A673 (cell line): ENCODE measurements at regions not wholly inside any gene's neighbourhood (a gene's known extent, or its start where the extent isn't known, plus 50 kb on each side); places are given as distances from the start of the nearest gene placed in this dataset.

Experiments used
- BruUV-seq: library from RNA; stranded (reverse); fragments of 400-500 nt; replicated peaks from 2 replicates; lab custom pipeline; 2021; lab: Mats Ljungman, UMichigan
- CTCF ChIA-PET: fragments of 300-600 bp; sonication (Branson Sonifier 250); formaldehyde crosslinking; loops from one replicate; lab custom pipeline; 2022; ENCODE audit warnings: antibody characterized with exemption; lab: Charles Lee
- POLR2A ChIA-PET: fragments of 300-600 bp; sonication (Branson Sonifier 250); formaldehyde crosslinking; loops from one replicate; lab custom pipeline; 2022; ENCODE audit warnings: antibody characterized with exemption; ENCODE audit not compliant: low non-redundant PET; lab: Charles Lee
- DNase-seq: peaks from one replicate; pipeline ENCODE4 v3.0.0-alpha.2; 2015; ENCODE audit warnings: low spot score
- H3K27ac ChIP-seq: fragments of 200-600 bp; sonication (generic); 2 replicates; pipeline ENCODE4 v1.5.1; 2016; ENCODE audit warnings: mixed run types, low read depth, mild to moderate bottlenecking, mixed read lengths, antibody characterized with exemption, low read length; ENCODE audit not compliant: poor library complexity, severe bottlenecking
- H3K27me3 ChIP-seq: fragments of 200-600 bp; sonication (generic); replicated peaks from 2 replicates; pipeline ENCODE4 v1.6.1; 2017; ENCODE audit warnings: mixed run types, low read depth, mild to moderate bottlenecking, mixed read lengths, antibody characterized with exemption, low read length; ENCODE audit not compliant: insufficient read depth, poor library complexity
- H3K36me3 ChIP-seq: fragments of 200-600 bp; sonication (generic); 2 replicates; pipeline ENCODE4 v1.6.1; 2016; ENCODE audit warnings: mixed run types, mild to moderate bottlenecking, mixed read lengths, antibody characterized with exemption, low read length; ENCODE audit not compliant: insufficient read depth, poor library complexity, severe bottlenecking
- H3K4me1 ChIP-seq: fragments of 200-600 bp; sonication (generic); 2 replicates; pipeline ENCODE4 v1.6.1; 2017; ENCODE audit warnings: mixed run types, mild to moderate bottlenecking, mixed read lengths, antibody characterized with exemption, low read length; ENCODE audit not compliant: insufficient read depth, poor library complexity, severe bottlenecking
- H3K4me3 ChIP-seq: fragments of 200-600 bp; sonication (generic); 2 replicates; pipeline ENCODE4 v1.5.1; 2016; ENCODE audit warnings: low read depth, mixed run types, mild to moderate bottlenecking, mixed read lengths, low read length; ENCODE audit not compliant: poor library complexity, severe bottlenecking
- H3K9me3 ChIP-seq: fragments of 200-600 bp; sonication (generic); 2 replicates; pipeline ENCODE4 v1.6.1; 2016; ENCODE audit warnings: mixed run types, low read depth, mild to moderate bottlenecking, mixed read lengths, antibody characterized with exemption, low read length; ENCODE audit not compliant: poor library complexity, severe bottlenecking
- EZH2 ChIP-seq: fragments of 200-600 bp; sonication (generic); IDR thresholded peaks from 2 replicates; pipeline ENCODE4 v1.6.1; 2017; ENCODE audit warnings: borderline replicate concordance, low read depth, mild to moderate bottlenecking, mixed read lengths, antibody characterized with exemption, low read length; ENCODE audit not compliant: poor library complexity, severe bottlenecking
- intact Hi-C: fragments of 100-400 bp; cut with micrococcal nuclease; formaldehyde crosslinking; loops from one replicate; pipeline ENCODE4 v1.10.0; 2022; ENCODE audit not compliant: unreplicated experiment
- TF ChIP-seq, protein P1 (sequence below): fragments of 300-800, 200-600 bp; sonication (generic); conservative IDR thresholded peaks from 2 replicates; pipeline ENCODE4 v1.5.1; 2017; ENCODE audit warnings: low read depth, mild to moderate bottlenecking, antibody characterized with exemption, low read length, moderate library complexity, mixed read lengths

DNA sequence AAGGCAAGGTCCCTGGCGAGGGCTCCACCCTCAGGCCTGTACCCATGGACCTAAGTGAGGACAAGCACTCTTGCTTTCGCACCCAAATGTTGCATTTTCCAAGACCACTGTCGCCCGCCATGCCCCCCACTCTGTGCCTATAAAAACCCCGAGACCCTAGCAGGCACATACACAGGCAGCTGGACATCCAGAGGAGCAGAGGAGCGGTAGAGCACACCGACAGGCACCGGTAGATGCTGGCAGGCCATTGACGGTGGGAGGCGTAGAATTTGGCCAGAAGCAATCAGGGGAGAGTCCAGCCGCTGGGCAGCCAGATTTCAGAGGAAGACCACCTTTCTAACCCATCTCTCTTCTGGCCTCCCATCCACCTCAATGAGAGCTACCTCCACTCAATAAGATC lies 715.2 kb upstream of the AADAT start:
- no TSS peak for BruUV-seq

DNA sequence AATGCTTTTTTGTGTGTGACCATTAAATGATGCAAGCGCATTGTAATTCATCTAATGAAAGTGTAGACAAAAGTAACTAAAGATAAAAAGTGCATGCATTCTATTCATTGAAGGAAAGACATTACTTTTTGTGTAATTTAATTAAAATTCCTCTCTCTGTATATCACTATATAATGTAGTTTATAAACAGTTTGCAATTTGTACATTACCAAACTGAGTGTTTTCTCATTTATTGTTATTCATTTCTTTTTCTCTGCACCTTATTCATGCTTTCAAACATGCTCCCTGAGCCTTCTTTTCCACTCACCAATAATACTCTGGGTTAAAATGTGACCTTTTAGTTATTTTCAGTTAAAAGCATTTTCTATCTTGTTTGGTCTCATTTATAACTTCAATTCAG lies 713.7 kb upstream of the AADAT start:
- TF ChIP-seq EZH2: no peak
- TF ChIP-seq, protein P1, sequence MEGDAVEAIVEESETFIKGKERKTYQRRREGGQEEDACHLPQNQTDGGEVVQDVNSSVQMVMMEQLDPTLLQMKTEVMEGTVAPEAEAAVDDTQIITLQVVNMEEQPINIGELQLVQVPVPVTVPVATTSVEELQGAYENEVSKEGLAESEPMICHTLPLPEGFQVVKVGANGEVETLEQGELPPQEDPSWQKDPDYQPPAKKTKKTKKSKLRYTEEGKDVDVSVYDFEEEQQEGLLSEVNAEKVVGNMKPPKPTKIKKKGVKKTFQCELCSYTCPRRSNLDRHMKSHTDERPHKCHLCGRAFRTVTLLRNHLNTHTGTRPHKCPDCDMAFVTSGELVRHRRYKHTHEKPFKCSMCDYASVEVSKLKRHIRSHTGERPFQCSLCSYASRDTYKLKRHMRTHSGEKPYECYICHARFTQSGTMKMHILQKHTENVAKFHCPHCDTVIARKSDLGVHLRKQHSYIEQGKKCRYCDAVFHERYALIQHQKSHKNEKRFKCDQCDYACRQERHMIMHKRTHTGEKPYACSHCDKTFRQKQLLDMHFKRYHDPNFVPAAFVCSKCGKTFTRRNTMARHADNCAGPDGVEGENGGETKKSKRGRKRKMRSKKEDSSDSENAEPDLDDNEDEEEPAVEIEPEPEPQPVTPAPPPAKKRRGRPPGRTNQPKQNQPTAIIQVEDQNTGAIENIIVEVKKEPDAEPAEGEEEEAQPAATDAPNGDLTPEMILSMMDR: no peak
- Histone ChIP-seq H3K27me3 (no peaks in the 10 kb centered on the region), H3K4me1 (no peaks in the 10 kb centered on the region), H3K9me3 (no peaks in the 10 kb centered on the region), H3K36me3 (no peaks in the 10 kb centered on the region), H3K4me3 (no peak overlapping the region), H3K27ac (no peak overlapping the region)
- no TSS peak for BruUV-seq
- CTCF ChIA-PET: no interaction called here
- no peak for DNase-seq
- POLR2A ChIA-PET: no interaction called here
- intact Hi-C loops: no loop called here

More for the DNA sequence above, 715.2 kb upstream of the AADAT start:
- DNase-seq: no peak
- H3K27me3 ChIP-seq: no peaks in the 10 kb centered on the region
- no peaks in the 10 kb centered on the region for H3K9me3 ChIP-seq
- no peaks in the 10 kb centered on the region for H3K36me3 ChIP-seq
- intact Hi-C loops: no loop called here
- POLR2A ChIA-PET: no interaction called here
- H3K4me1 ChIP-seq: no peaks in the 10 kb centered on the region
- no peak overlapping the region for H3K27ac ChIP-seq
- CTCF ChIA-PET: no interaction called here
- no peak overlapping the region for H3K4me3 ChIP-seq
- TF ChIP-seq, protein P1: no peak
- no peak for TF ChIP-seq EZH2

DNA sequence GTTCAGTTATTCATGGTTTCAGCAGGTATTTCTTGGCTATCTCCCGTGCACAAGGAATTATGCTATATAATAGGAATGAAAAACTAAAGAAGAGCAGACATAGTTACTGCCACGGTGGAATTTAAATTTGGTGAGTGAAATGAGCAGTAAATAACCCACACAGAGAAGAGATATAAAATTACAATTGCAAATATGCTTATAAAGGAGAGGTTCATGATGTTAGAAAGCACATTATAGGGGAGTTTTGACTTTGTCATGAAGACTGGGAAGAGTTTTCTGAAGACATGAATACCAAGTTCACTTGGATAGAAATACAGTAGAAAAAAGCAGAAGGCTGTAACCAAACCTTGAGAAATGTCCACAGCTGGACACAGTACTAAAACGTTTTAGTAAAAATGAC lies 712.0 kb upstream of the AADAT start:
- CTCF ChIA-PET: no interaction called here
- POLR2A ChIA-PET: no interaction called here
- DNase-seq: no peak
- H3K4me3 ChIP-seq: no peak overlapping the region
- no peaks in the 10 kb centered on the region for H3K27me3 ChIP-seq
- H3K4me1 ChIP-seq: no peaks in the 10 kb centered on the region
- H3K27ac ChIP-seq: no peak overlapping the region
- TF ChIP-seq EZH2: no peak
- TF ChIP-seq, protein P1: no peak
- H3K36me3 ChIP-seq: no peaks in the 10 kb centered on the region
- intact Hi-C loops: no loop called here
- no peaks in the 10 kb centered on the region for H3K9me3 ChIP-seq
- no TSS peak for BruUV-seq
